ENCODE measurements at regions not wholly inside any gene's neighbourhood (a gene's known extent, or its start where the extent isn't known, plus 50 kb on each side); places are given as distances from the start of the nearest gene placed in this dataset.

- ChIA-PET CTCF (interaction anchor here (0.5 kb wide), 1 partner anchor 1240 kb away, joined by 3 read pairs; no protein-coding TSS in a partner anchor), POLR2A (no interaction called here)
- Mint-ChIP-seq H3K4me3 (no peak overlapping the region), H3K9me3 (peaks cover 14% of the 10 kb centered on the region), H3K4me1 (no peaks in the 10 kb centered on the region), H3K36me3 (no peaks in the 10 kb centered on the region), H3K27me3 (ENCODE audit: low read depth) (no peaks in the 10 kb centered on the region), H3K27ac (no peak overlapping the region)
- TF ChIP-seq GABPB1 (CRISPR knock-in tag; IDR thresholded peaks at IDR 0.05) (no peak), PRRX2 (CRISPR knock-in tag; IDR thresholded peaks at IDR 0.05) (no peak), KAT7 (CRISPR knock-in tag; IDR thresholded peaks at IDR 0.05; ENCODE audit: borderline replicate concordance) (no peak), TEAD1 (CRISPR knock-in tag; IDR thresholded peaks at IDR 0.05) (no peak), IRF2 (CRISPR knock-in tag; IDR thresholded peaks at IDR 0.05; ENCODE audit: borderline replicate concordance, low read depth) (no peak), MXD4 (CRISPR knock-in tag; IDR thresholded peaks at IDR 0.05; ENCODE audit: borderline replicate concordance) (no peak)
- TF ChIP-seq, protein P1, sequence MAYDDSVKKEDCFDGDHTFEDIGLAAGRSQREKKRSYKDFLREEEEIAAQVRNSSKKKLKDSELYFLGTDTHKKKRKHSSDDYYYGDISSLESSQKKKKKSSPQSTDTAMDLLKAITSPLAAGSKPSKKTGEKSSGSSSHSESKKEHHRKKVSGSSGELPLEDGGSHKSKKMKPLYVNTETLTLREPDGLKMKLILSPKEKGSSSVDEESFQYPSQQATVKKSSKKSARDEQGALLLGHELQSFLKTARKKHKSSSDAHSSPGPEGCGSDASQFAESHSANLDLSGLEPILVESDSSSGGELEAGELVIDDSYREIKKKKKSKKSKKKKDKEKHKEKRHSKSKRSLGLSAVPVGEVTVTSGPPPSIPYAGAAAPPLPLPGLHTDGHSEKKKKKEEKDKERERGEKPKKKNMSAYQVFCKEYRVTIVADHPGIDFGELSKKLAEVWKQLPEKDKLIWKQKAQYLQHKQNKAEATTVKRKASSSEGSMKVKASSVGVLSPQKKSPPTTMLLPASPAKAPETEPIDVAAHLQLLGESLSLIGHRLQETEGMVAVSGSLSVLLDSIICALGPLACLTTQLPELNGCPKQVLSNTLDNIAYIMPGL (CRISPR knock-in tag; IDR thresholded peaks at IDR 0.05) = no peak
- DNase-seq (ENCODE audit: low spot score) (no peak), ATAC-seq (no peak)
Measured at GRCh38 chr1:238099871-238100270, 209.1 kb upstream of the ZP4 start.

- ChIA-PET POLR2A (no interaction called here), CTCF (no interaction called here)
- Mint-ChIP-seq H3K4me3 (no peak overlapping the region), H3K27ac (no peak overlapping the region), H3K9me3 (peaks cover 9% of the 10 kb centered on the region; the same call in 1 of the 2 replicates), H3K36me3 (no peaks in the 10 kb centered on the region), H3K27me3 (ENCODE audit: low read depth) (no peaks in the 10 kb centered on the region), H3K4me1 (peaks cover 9% of the 10 kb centered on the region)
- no peak for ATAC-seq
- no peak for DNase-seq (ENCODE audit: low spot score)
- TF ChIP-seq, protein P2, sequence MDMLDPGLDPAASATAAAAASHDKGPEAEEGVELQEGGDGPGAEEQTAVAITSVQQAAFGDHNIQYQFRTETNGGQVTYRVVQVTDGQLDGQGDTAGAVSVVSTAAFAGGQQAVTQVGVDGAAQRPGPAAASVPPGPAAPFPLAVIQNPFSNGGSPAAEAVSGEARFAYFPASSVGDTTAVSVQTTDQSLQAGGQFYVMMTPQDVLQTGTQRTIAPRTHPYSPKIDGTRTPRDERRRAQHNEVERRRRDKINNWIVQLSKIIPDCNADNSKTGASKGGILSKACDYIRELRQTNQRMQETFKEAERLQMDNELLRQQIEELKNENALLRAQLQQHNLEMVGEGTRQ (CRISPR knock-in tag; IDR thresholded peaks at IDR 0.05) = no peak
- no peak for TF ChIP-seq FOXP1 (CRISPR knock-in tag; IDR thresholded peaks at IDR 0.05; ENCODE audit: borderline replicate concordance)
- no peak for TF ChIP-seq NR1H2 (CRISPR knock-in tag; IDR thresholded peaks at IDR 0.05)
- TF ChIP-seq FOXK1 (CRISPR knock-in tag; IDR thresholded peaks at IDR 0.05) = no peak
- no peak for TF ChIP-seq GRHL2 (CRISPR knock-in tag; IDR thresholded peaks at IDR 0.05; ENCODE audit: insufficient replicate concordance, severe bottlenecking)
- no peak for TF ChIP-seq CREB1 (CRISPR knock-in tag; IDR thresholded peaks at IDR 0.05)
- TF ChIP-seq, protein P3, sequence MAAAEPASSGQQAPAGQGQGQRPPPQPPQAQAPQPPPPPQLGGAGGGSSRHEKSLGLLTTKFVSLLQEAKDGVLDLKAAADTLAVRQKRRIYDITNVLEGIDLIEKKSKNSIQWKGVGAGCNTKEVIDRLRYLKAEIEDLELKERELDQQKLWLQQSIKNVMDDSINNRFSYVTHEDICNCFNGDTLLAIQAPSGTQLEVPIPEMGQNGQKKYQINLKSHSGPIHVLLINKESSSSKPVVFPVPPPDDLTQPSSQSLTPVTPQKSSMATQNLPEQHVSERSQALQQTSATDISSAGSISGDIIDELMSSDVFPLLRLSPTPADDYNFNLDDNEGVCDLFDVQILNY (CRISPR knock-in tag; IDR thresholded peaks at IDR 0.05) = no peak
- TF ChIP-seq KAT7 (CRISPR knock-in tag; IDR thresholded peaks at IDR 0.05; ENCODE audit: borderline replicate concordance) = no peak
- TF ChIP-seq HMGA2 (CRISPR knock-in tag; IDR thresholded peaks at IDR 0.05) = no peak
- TF ChIP-seq ZSCAN18 (CRISPR knock-in tag; IDR thresholded peaks at IDR 0.05) = no peak
- TF ChIP-seq, protein P4, sequence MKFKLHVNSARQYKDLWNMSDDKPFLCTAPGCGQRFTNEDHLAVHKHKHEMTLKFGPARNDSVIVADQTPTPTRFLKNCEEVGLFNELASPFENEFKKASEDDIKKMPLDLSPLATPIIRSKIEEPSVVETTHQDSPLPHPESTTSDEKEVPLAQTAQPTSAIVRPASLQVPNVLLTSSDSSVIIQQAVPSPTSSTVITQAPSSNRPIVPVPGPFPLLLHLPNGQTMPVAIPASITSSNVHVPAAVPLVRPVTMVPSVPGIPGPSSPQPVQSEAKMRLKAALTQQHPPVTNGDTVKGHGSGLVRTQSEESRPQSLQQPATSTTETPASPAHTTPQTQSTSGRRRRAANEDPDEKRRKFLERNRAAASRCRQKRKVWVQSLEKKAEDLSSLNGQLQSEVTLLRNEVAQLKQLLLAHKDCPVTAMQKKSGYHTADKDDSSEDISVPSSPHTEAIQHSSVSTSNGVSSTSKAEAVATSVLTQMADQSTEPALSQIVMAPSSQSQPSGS (CRISPR knock-in tag; IDR thresholded peaks at IDR 0.05; ENCODE audit: borderline replicate concordance, low read depth) = no peak
- TF ChIP-seq TEAD1 (CRISPR knock-in tag; IDR thresholded peaks at IDR 0.05) = no peak
- TF ChIP-seq PRDM15 (CRISPR knock-in tag; IDR thresholded peaks at IDR 0.05) = no peak
- TF ChIP-seq, protein P5, sequence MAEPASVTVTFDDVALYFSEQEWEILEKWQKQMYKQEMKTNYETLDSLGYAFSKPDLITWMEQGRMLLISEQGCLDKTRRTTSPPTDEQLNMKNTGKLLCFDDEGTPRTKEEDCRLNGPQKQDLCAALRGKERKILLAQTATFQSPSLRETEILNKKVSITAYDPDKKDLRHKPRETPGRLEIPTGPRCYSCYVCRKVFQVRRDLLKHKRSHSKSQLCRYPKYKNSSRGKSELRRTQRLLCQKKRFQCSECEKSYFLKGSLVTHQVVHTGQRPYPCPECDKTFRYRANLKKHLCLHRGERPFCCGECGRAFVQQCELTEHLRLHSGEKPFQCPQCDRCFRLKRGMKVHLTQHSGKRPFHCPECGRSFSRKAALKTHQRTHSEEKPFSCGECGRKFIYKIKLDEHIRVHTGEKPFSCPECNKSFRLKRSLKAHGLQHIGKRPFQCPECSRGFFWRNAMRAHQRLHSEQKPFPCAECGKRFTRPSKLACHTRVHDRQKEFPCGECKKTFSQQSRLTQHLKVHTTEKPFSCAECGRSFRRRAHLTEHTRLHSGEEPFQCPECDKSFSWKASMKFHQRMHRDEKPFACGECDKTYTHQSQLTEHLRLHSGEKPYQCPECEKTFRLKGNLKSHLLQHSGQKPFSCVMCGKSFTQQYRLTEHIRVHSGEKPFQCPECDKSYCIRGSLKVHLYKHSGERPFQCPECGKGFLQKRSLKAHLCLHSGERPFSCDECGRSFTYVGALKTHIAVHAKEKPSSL (CRISPR knock-in tag; conservative IDR thresholded peaks at IDR 0.05) = no peak
- TF ChIP-seq, protein P6, sequence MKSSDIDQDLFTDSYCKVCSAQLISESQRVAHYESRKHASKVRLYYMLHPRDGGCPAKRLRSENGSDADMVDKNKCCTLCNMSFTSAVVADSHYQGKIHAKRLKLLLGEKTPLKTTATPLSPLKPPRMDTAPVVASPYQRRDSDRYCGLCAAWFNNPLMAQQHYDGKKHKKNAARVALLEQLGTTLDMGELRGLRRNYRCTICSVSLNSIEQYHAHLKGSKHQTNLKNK (CRISPR knock-in tag; IDR thresholded peaks at IDR 0.05) = no peak
- no peak for TF ChIP-seq ZNF232 (CRISPR knock-in tag; IDR thresholded peaks at IDR 0.05)
- TF ChIP-seq NFATC4 (CRISPR knock-in tag; IDR thresholded peaks at IDR 0.05) = no peak
Measured at GRCh38 chr1:238089615-238090014, 198.9 kb upstream of the ZP4 start.
